ENCODE measurements at regions not wholly inside any gene's neighbourhood (a gene's known extent, or its start where the extent isn't known, plus 50 kb on each side); places are given as distances from the start of the nearest gene placed in this dataset.
"Not testable (repeated sequence)": the region's sequence is repeated elsewhere in the genome, so short reads cannot be mapped to it uniquely, and the experiment has no call there.

GRCh38 chr13:90055121-90055520 is 1292.4 kb upstream of the MIR17HG start:
- TF ChIP-seq CTCF (IDR thresholded peaks at IDR 0.05; ENCODE audit: insufficient read depth, low read length): no peak

GRCh38 chr13:90055760-90056159 is 1291.7 kb upstream of the MIR17HG start:
- H3K4me3 ChIP-seq (ENCODE audit: low read depth, low read length): no peak overlapping the region
- DNase-seq (ENCODE audit: low read depth): no peak
- no peak for TF ChIP-seq CTCF (IDR thresholded peaks at IDR 0.05; ENCODE audit: insufficient read depth, low read length)

More at GRCh38 chr13:90055121-90055520, 1292.4 kb upstream of the MIR17HG start:
- DNase-seq (ENCODE audit: low read depth): no peak
- no peak overlapping the region for H3K4me3 ChIP-seq (ENCODE audit: low read depth, low read length)

GRCh38 chr13:90064226-90064625 is 1283.3 kb upstream of the MIR17HG start:
- DNase-seq (ENCODE audit: low read depth); H3K4me3 ChIP-seq (ENCODE audit: low read depth, low read length): not testable (repeated sequence)

GRCh38 chr13:90068658-90069057 is 1278.8 kb upstream of the MIR17HG start:
- no peak for DNase-seq (ENCODE audit: low read depth)
- H3K4me3 ChIP-seq (ENCODE audit: low read depth, low read length): no peak overlapping the region
- TF ChIP-seq CTCF (IDR thresholded peaks at IDR 0.05; ENCODE audit: insufficient read depth, low read length): no peak

- no peak for TF ChIP-seq CTCF (IDR thresholded peaks at IDR 0.05; ENCODE audit: insufficient read depth, low read length)
- DNase-seq (ENCODE audit: low read depth): no peak
- no peak overlapping the region for H3K4me3 ChIP-seq (ENCODE audit: low read depth, low read length)
These were observed 1277.1 kb upstream of the MIR17HG start for GRCh38 chr13:90070362-90070761.

- TF ChIP-seq CTCF (IDR thresholded peaks at IDR 0.05; ENCODE audit: insufficient read depth, low read length): no peak
- no peak overlapping the region for H3K4me3 ChIP-seq (ENCODE audit: low read depth, low read length)
- DNase-seq (ENCODE audit: low read depth): no peak
These were observed 1276.5 kb upstream of the MIR17HG start for GRCh38 chr13:90070837-90071525.

- no peak for TF ChIP-seq CTCF (IDR thresholded peaks at IDR 0.05; ENCODE audit: insufficient read depth, low read length)
- H3K4me3 ChIP-seq (ENCODE audit: low read depth, low read length): no peak overlapping the region
- no peak for DNase-seq (ENCODE audit: low read depth)
These were observed 1262.7 kb upstream of the MIR17HG start for GRCh38 chr13:90084684-90085290.
